SK-N-SH treated with all-trans-retinoic acid at 6 μM for 48 hours (cell line): ENCODE measurements at regions not wholly inside any gene's neighbourhood (a gene's known extent, or its start where the extent isn't known, plus 50 kb on each side); places are given as distances from the start of the nearest gene placed in this dataset.

Source experiments
- BACH2 ChIP-seq: fragments of 250-450 bp; sonication (Bioruptor Pico); IDR thresholded peaks from 2 replicates; pipeline ENCODE4 v1.9.0; 2021; ENCODE audit warnings: mild to moderate bottlenecking, borderline replicate concordance
- TF ChIP-seq, protein P1 (sequence below): fragments of 250-450 bp; sonication (Bioruptor Pico); IDR thresholded peaks from 2 replicates; pipeline ENCODE4 v1.5.0; 2020; ENCODE audit warnings: mild to moderate bottlenecking, moderate library complexity

DNA sequence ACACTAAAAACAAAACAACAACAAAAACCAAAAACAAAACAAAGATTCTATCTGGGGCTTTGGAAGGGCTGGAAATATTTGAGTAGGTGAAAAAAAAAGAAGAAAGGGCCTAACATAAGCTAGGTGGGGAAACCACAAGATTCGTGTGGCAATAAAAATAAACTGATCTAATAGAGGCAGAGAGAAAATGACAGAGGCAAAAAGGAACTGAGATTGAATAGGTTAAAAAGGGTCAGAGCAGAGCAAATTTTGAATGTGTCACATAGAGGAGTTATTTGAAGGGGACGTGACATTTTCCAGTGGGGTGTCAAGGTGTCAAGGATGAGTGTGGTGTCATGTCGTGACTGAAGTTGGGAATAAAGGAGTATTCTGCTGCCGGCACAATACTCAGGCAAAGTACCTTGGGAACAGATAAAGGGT, 65.2 kb upstream of the RALGPS2 start:
- TF ChIP-seq, protein P1, sequence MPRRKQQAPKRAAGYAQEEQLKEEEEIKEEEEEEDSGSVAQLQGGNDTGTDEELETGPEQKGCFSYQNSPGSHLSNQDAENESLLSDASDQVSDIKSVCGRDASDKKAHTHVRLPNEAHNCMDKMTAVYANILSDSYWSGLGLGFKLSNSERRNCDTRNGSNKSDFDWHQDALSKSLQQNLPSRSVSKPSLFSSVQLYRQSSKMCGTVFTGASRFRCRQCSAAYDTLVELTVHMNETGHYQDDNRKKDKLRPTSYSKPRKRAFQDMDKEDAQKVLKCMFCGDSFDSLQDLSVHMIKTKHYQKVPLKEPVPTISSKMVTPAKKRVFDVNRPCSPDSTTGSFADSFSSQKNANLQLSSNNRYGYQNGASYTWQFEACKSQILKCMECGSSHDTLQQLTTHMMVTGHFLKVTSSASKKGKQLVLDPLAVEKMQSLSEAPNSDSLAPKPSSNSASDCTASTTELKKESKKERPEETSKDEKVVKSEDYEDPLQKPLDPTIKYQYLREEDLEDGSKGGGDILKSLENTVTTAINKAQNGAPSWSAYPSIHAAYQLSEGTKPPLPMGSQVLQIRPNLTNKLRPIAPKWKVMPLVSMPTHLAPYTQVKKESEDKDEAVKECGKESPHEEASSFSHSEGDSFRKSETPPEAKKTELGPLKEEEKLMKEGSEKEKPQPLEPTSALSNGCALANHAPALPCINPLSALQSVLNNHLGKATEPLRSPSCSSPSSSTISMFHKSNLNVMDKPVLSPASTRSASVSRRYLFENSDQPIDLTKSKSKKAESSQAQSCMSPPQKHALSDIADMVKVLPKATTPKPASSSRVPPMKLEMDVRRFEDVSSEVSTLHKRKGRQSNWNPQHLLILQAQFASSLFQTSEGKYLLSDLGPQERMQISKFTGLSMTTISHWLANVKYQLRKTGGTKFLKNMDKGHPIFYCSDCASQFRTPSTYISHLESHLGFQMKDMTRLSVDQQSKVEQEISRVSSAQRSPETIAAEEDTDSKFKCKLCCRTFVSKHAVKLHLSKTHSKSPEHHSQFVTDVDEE (CRISPR knock-in tag) = no peak
- TF ChIP-seq BACH2 (CRISPR knock-in tag) = no peak
